Natural killer cell (primary cell): ENCODE measurements at regions not wholly inside any gene's neighbourhood (a gene's known extent, or its start where the extent isn't known, plus 50 kb on each side); places are given as distances from the start of the nearest gene placed in this dataset.

Experiments
- ATAC-seq, 3 donors: fragments of 150-1000 bp in 2 of 3; fragments of 200-7000 bp in 1 of 3; cut with Tn5 transposase; 1 replicate in 1 of 3; 2 replicates in 2 of 3; pipeline ENCODE4 v1.10.0; 2021; ENCODE audit warnings: mild to moderate bottlenecking in 2 of 3, moderate library complexity in 2 of 3
- DNase-seq, 2 donors: peaks; one replicate each; pipeline versions ENCODE4 v3.0.0 to v3.0.0-alpha.2; 2013 to 2021; ENCODE audit warnings: mixed read lengths in 1 of 2
- H3K27ac ChIP-seq: one replicate; pipeline ENCODE4 v1.5.1; 2013; ENCODE audit warnings: mild to moderate bottlenecking, low read length
- H3K27me3 ChIP-seq: one replicate; pipeline ENCODE4 v1.6.1; 2013; ENCODE audit warnings: low read length; ENCODE audit not compliant: control insufficient read depth, insufficient read depth
- H3K36me3 ChIP-seq: one replicate; pipeline ENCODE4 v1.6.1; 2013; ENCODE audit warnings: low read length; ENCODE audit not compliant: control insufficient read depth, insufficient read depth
- H3K4me1 ChIP-seq: one replicate; pipeline ENCODE4 v1.6.1; 2013; ENCODE audit warnings: low read length; ENCODE audit not compliant: control insufficient read depth, insufficient read depth
- H3K4me3 ChIP-seq: one replicate; pipeline ENCODE4 v1.5.1; 2013; ENCODE audit warnings: low read length
- H3K9me3 ChIP-seq: one replicate; pipeline ENCODE4 v1.6.1; 2013; ENCODE audit warnings: low read length; ENCODE audit not compliant: control insufficient read depth, insufficient read depth
- H3K27ac Mint-ChIP-seq, 2 donors: one replicate each; pipeline ENCODE4 v1.8.0; 2022; ENCODE audit warnings: mild to moderate bottlenecking in 2 of 2, mixed read lengths in 2 of 2, moderate library complexity in 1 of 2
- H3K27me3 Mint-ChIP-seq, 2 donors: one replicate each; pipeline ENCODE4 v1.8.0; 2022; ENCODE audit warnings: low read depth in 2 of 2, mixed read lengths in 2 of 2
- H3K36me3 Mint-ChIP-seq: one replicate; pipeline ENCODE4 v1.8.0; 2022; ENCODE audit warnings: mixed read lengths
- H3K4me1 Mint-ChIP-seq, 2 donors: one replicate each; pipeline ENCODE4 v1.8.0; 2022; ENCODE audit warnings: mixed read lengths in 2 of 2
- H3K4me3 Mint-ChIP-seq: one replicate; pipeline ENCODE4 v1.8.0; 2022; ENCODE audit warnings: mild to moderate bottlenecking, moderate library complexity, mixed read lengths
- H3K9me3 Mint-ChIP-seq, 2 donors: one replicate each; pipeline ENCODE4 v1.8.0; 2022; ENCODE audit warnings: mixed read lengths in 2 of 2
- CTCF ChIP-seq: fragments of 200-600 bp; IDR thresholded peaks from one replicate; pipeline ENCODE4 v1.8.0; 2022; ENCODE audit warnings: antibody characterized with exemption
- WGBS: methylation state at CpG from one replicate; pipeline ENCODE4 v1.1.7; 2013; ENCODE audit warnings: missing lambda C conversion rate; ENCODE audit not compliant: insufficient coverage; 5-methylcytosine and 5-hydroxymethylcytosine counted together
- intact Hi-C: fragments of 100-400 bp; cut with micrococcal nuclease; formaldehyde crosslinking; loops from one replicate; pipeline ENCODE4 v1.14.2; 2022

- Mint-ChIP-seq H3K27me3 (no peaks in the 10 kb centered on the region), H3K4me1 (no peaks in the 10 kb centered on the region), H3K36me3 (no peaks in the 10 kb centered on the region), H3K4me3 (no peak overlapping the region), H3K27ac (no peak overlapping the region), H3K9me3 (peaks cover 9 to 14% of the 10 kb centered on the region in 2 donors)
- Histone ChIP-seq H3K36me3 (no peaks in the 10 kb centered on the region), H3K4me1 (no peaks in the 10 kb centered on the region), H3K4me3 (no peak overlapping the region), H3K27me3 (no peaks in the 10 kb centered on the region), H3K9me3 (no peaks in the 10 kb centered on the region), H3K27ac (no peak overlapping the region)
- no peak for TF ChIP-seq CTCF
- ATAC-seq, result no peak
- intact Hi-C loops, result no loop called here
- no peak for DNase-seq
- 89% methylated on average over 10 of the region's 11 CpGs for WGBS
Observed at GRCh38 chr16:6548507-6548906, 784.1 kb upstream of the RBFOX1 start.

GRCh38 chr16:6547131-6547530 lies 785.5 kb upstream of the RBFOX1 start:
- Histone ChIP-seq H3K27ac (no peak overlapping the region), H3K9me3 (no peaks in the 10 kb centered on the region), H3K36me3 (no peaks in the 10 kb centered on the region), H3K27me3 (no peaks in the 10 kb centered on the region), H3K4me1 (no peaks in the 10 kb centered on the region), H3K4me3 (no peak overlapping the region)
- no peak for TF ChIP-seq CTCF
- H3K9me3 Mint-ChIP-seq, result peaks cover 7 to 12% of the 10 kb centered on the region in 2 donors
- H3K4me3 Mint-ChIP-seq, result no peak overlapping the region
- no peaks in the 10 kb centered on the region for H3K36me3 Mint-ChIP-seq
- intact Hi-C loops, result no loop called here
- H3K27me3 Mint-ChIP-seq, result no peaks in the 10 kb centered on the region
- ATAC-seq (no peak), DNase-seq (no peak)
- H3K4me1 Mint-ChIP-seq, result no peaks in the 10 kb centered on the region
- 40% methylated on average over 1 of the region's 3 CpGs for WGBS
- H3K27ac Mint-ChIP-seq, result no peak overlapping the region

- Mint-ChIP-seq H3K27ac (no peak overlapping the region), H3K27me3 (no peaks in the 10 kb centered on the region), H3K36me3 (no peaks in the 10 kb centered on the region), H3K4me1 (no peaks in the 10 kb centered on the region), H3K9me3 (peaks cover 7 to 12% of the 10 kb centered on the region in 2 donors), H3K4me3 (no peak overlapping the region)
- H3K4me1 ChIP-seq, result no peaks in the 10 kb centered on the region
- H3K27me3 ChIP-seq, result no peaks in the 10 kb centered on the region
- H3K4me3 ChIP-seq, result no peak overlapping the region
- H3K36me3 ChIP-seq, result no peaks in the 10 kb centered on the region
- no peaks in the 10 kb centered on the region for H3K9me3 ChIP-seq
- no peak for DNase-seq
- H3K27ac ChIP-seq, result no peak overlapping the region
- TF ChIP-seq CTCF, result no peak
- ATAC-seq, result no peak
- intact Hi-C loops, result no loop called here
- 83% methylated on average over 4 of the region's 7 CpGs for WGBS
Observed at GRCh38 chr16:6545329-6545728, 787.3 kb upstream of the RBFOX1 start.

GRCh38 chr16:6541267-6541666 lies 791.4 kb upstream of the RBFOX1 start:
- Histone ChIP-seq H3K4me3 (no peak overlapping the region), H3K27ac (no peak overlapping the region), H3K27me3 (no peaks in the 10 kb centered on the region), H3K4me1 (no peaks in the 10 kb centered on the region), H3K36me3 (no peaks in the 10 kb centered on the region), H3K9me3 (no peaks in the 10 kb centered on the region)
- no peak overlapping the region for H3K27ac Mint-ChIP-seq
- intact Hi-C loops, result no loop called here
- WGBS, result 81% methylated on average over 3 of the region's 3 CpGs
- no peak for TF ChIP-seq CTCF
- H3K27me3 Mint-ChIP-seq, result no peaks in the 10 kb centered on the region
- no peaks in the 10 kb centered on the region for H3K4me1 Mint-ChIP-seq
- no peaks in the 10 kb centered on the region for H3K36me3 Mint-ChIP-seq
- no peak overlapping the region for H3K4me3 Mint-ChIP-seq
- DNase-seq, result no peak
- ATAC-seq, result no peak
- H3K9me3 Mint-ChIP-seq, result peaks cover 4 to 5% of the 10 kb centered on the region in 2 donors
